CD8-positive, alpha-beta memory T cell (primary cell): ENCODE measurements at regions not wholly inside any gene's neighbourhood (a gene's known extent, or its start where the extent isn't known, plus 50 kb on each side); places are given as distances from the start of the nearest gene placed in this dataset.

Experiments used
- CTCF ChIA-PET: fragments of 350-600 bp; sonication (Branson Sonifier 250); formaldehyde crosslinking; loops from one replicate; lab custom pipeline; 2021; ENCODE audit warnings: antibody characterized with exemption; lab: Charles Lee
- POLR2A ChIA-PET: fragments of 350-600 bp; sonication (Branson Sonifier 250); formaldehyde crosslinking; loops from one replicate; lab custom pipeline; 2021; ENCODE audit warnings: antibody characterized with exemption; lab: Charles Lee
- DNase-seq, 5 donors: peaks; one replicate each; pipeline versions ENCODE4 v3.0.0 to v3.0.0-alpha.2; 2020 to 2022; ENCODE audit warnings: mixed read lengths in 1 of 5
- H3K27ac ChIP-seq: one replicate; pipeline ENCODE4 v1.7.0; 2013; ENCODE audit warnings: low read depth, mild to moderate bottlenecking, low read length, moderate library complexity
- H3K27me3 ChIP-seq: 2 replicates; pipeline ENCODE4 v1.7.0; 2013; ENCODE audit warnings: low read length, mild to moderate bottlenecking; ENCODE audit not compliant: insufficient read depth, poor library complexity, severe bottlenecking
- H3K36me3 ChIP-seq: 2 replicates; pipeline ENCODE4 v1.7.0; 2013; ENCODE audit warnings: mild to moderate bottlenecking, low read length, moderate library complexity; ENCODE audit not compliant: insufficient read depth
- H3K4me1 ChIP-seq: 2 replicates; pipeline ENCODE4 v1.7.0; 2013; ENCODE audit warnings: mild to moderate bottlenecking, low read length, moderate library complexity; ENCODE audit not compliant: insufficient read depth
- H3K4me3 ChIP-seq: 2 replicates; pipeline ENCODE4 v1.7.0; 2013; ENCODE audit warnings: mild to moderate bottlenecking, low read length
- H3K9me3 ChIP-seq: 2 replicates; pipeline ENCODE4 v1.7.0; 2013; ENCODE audit warnings: mild to moderate bottlenecking, low read length
- H3K27ac Mint-ChIP-seq, 8 donors: one replicate each; pipeline ENCODE4 v1.8.0; 2020 to 2021; ENCODE audit warnings: mixed read lengths in 8 of 8, mild to moderate bottlenecking in 6 of 8, inconsistent platforms in 3 of 8, moderate library complexity in 3 of 8
- H3K27me3 Mint-ChIP-seq, 2 donors: one replicate each; pipeline ENCODE4 v1.8.0; 2020 to 2021; ENCODE audit warnings: mixed read lengths in 2 of 2, mild to moderate bottlenecking in 1 of 2, moderate library complexity in 1 of 2
- H3K36me3 Mint-ChIP-seq, 3 donors: one replicate each; pipeline ENCODE4 v1.8.0; 2020 to 2021; ENCODE audit warnings: mixed read lengths in 3 of 3, inconsistent platforms in 1 of 3, mild to moderate bottlenecking in 1 of 3
- H3K4me1 Mint-ChIP-seq, 3 donors: one replicate each; pipeline ENCODE4 v1.8.0; 2020 to 2021; ENCODE audit warnings: mixed read lengths in 3 of 3, inconsistent platforms in 1 of 3, mild to moderate bottlenecking in 1 of 3
- H3K4me3 Mint-ChIP-seq, 7 donors: one replicate each; pipeline ENCODE4 v1.8.0; 2020 to 2021; ENCODE audit warnings: mixed read lengths in 7 of 7, mild to moderate bottlenecking in 6 of 7, moderate library complexity in 4 of 7, inconsistent platforms in 2 of 7
- H3K9me3 Mint-ChIP-seq, 5 donors: one replicate each; pipeline ENCODE4 v1.8.0; 2020 to 2022; ENCODE audit warnings: mixed read lengths in 5 of 5, mild to moderate bottlenecking in 3 of 5, moderate library complexity in 2 of 5, inconsistent platforms in 1 of 5

DNA sequence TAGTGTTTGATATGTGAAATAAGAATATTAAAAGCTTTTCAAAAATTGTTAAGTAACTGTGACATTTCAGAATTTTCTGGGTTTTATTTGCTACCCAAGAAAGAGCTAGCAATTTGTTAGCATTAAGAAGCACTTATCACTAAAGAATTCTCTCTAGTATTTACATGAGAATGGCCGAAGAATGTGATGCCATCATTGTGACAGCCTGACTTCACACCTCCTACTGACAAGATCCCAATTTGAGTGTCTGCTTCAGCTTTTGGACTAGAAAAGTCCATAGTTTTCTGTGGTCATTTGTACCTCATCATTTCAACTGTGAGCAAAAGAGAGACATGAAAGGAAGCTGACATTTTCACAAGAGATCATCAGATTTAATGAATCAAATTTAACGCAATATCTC is 548.1 kb upstream of the AGTR1 start:
- no peaks in the 10 kb centered on the region for H3K9me3 ChIP-seq
- H3K36me3 Mint-ChIP-seq: no peaks in the 10 kb centered on the region
- no peaks in the 10 kb centered on the region for H3K27me3 Mint-ChIP-seq
- ChIA-PET CTCF (no interaction called here), POLR2A (no interaction called here)
- DNase-seq: no peak
- H3K27ac ChIP-seq: no peak overlapping the region
- peaks cover 0 to 3% (median 0%) of the 10 kb centered on the region in 5 donors for H3K9me3 Mint-ChIP-seq
- no peaks in the 10 kb centered on the region for H3K36me3 ChIP-seq
- no peaks in the 10 kb centered on the region for H3K4me1 ChIP-seq
- no peaks in the 10 kb centered on the region for H3K27me3 ChIP-seq
- no peak overlapping the region for H3K27ac Mint-ChIP-seq
- no peak overlapping the region for H3K4me3 Mint-ChIP-seq
- no peaks in the 10 kb centered on the region for H3K4me1 Mint-ChIP-seq
- no peak overlapping the region for H3K4me3 ChIP-seq

DNA sequence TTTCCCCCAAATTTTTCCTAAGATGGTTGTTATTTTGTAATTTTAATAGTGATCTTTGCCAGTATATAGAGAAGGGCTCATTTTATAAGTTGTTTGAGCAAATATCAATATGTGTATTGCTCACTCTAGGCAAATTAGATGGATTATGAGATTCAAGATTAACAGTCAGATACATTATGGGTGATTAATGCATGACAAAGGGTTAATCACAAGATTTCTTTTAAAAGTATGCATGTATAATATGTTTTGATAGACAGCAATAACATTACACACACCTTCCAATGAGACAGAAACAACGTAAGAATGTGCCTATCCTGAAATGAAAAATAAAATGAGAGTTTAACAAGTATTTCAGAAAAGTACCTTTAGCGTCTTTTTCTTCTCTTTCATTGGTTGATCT is 547.6 kb upstream of the AGTR1 start:
- DNase-seq: no peak
- no peak overlapping the region for H3K27ac ChIP-seq
- no peak overlapping the region for H3K4me3 ChIP-seq
- H3K27ac Mint-ChIP-seq: no peak overlapping the region
- H3K4me1 ChIP-seq: no peaks in the 10 kb centered on the region
- H3K9me3 Mint-ChIP-seq: peaks cover 0 to 3% (median 0%) of the 10 kb centered on the region in 5 donors
- POLR2A ChIA-PET: no interaction called here
- CTCF ChIA-PET: no interaction called here
- H3K9me3 ChIP-seq: no peaks in the 10 kb centered on the region
- H3K4me3 Mint-ChIP-seq: no peak overlapping the region
- H3K27me3 Mint-ChIP-seq: no peaks in the 10 kb centered on the region
- no peaks in the 10 kb centered on the region for H3K4me1 Mint-ChIP-seq
- H3K36me3 ChIP-seq: no peaks in the 10 kb centered on the region
- no peaks in the 10 kb centered on the region for H3K27me3 ChIP-seq
- H3K36me3 Mint-ChIP-seq: no peaks in the 10 kb centered on the region

DNA sequence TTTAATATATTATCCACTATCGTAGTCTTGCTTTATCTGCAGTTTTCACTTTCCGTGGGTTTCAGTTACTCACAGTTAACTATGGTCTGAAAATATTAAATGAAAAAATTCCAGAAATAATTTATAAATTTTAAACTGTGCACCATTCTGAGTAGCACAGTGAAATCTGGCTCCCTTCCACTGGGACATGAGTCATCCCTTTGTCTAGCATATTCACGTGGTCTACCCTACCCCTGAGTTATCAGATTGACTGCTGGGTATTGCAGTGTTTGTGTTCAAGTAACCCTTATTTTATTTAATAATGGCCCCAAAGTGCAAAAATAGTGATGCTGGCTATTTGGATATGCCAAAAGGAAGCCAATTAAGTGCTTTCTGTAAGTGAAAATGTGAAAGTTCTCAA is 539.5 kb upstream of the AGTR1 start:
- Mint-ChIP-seq H3K9me3 (peaks cover 0 to 14% (median 5%) of the 10 kb centered on the region in 5 donors), H3K4me1 (no peaks in the 10 kb centered on the region), H3K4me3 (no peak overlapping the region), H3K27me3 (no peaks in the 10 kb centered on the region), H3K36me3 (no peaks in the 10 kb centered on the region), H3K27ac (no peak overlapping the region)
- H3K27ac ChIP-seq: no peak overlapping the region
- ChIA-PET CTCF (interaction anchor here (1.0 kb wide), 1 partner anchor 9 kb away, joined by 3 read pairs; no protein-coding TSS in a partner anchor), POLR2A (no interaction called here)
- H3K4me3 ChIP-seq: no peak overlapping the region
- H3K27me3 ChIP-seq: no peaks in the 10 kb centered on the region
- no peak for DNase-seq
- H3K9me3 ChIP-seq: no peaks in the 10 kb centered on the region
- H3K36me3 ChIP-seq: no peaks in the 10 kb centered on the region
- no peaks in the 10 kb centered on the region for H3K4me1 ChIP-seq

DNA sequence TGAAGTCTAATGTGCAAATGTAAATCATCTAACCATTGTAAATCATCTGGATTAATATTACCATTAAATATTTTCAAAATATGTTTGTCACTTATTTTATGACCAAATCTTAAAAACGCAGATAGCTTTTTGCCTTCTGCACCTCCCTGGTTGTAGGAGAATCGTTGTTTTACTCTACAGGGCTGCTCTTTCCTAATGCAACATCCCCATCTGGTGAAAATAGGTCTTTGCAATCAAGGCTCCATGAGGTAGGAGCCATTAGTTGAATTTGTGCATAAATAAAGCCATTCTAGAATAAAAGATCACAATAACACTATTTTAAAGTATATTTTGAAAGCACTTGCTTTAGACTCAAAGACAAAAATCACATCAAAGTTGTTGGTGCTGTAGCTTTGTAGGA is 535.6 kb upstream of the AGTR1 start:
- ChIA-PET POLR2A (no interaction called here), CTCF (no interaction called here)
- H3K9me3 Mint-ChIP-seq: peaks cover 4 to 28% (median 7%) of the 10 kb centered on the region in 5 donors
- H3K36me3 Mint-ChIP-seq: no peaks in the 10 kb centered on the region
- no peak overlapping the region for H3K27ac Mint-ChIP-seq
- H3K36me3 ChIP-seq: no peaks in the 10 kb centered on the region
- no peak overlapping the region for H3K4me3 Mint-ChIP-seq
- H3K4me1 Mint-ChIP-seq: no peaks in the 10 kb centered on the region
- H3K27ac ChIP-seq: no peak overlapping the region
- H3K9me3 ChIP-seq: no peaks in the 10 kb centered on the region
- H3K4me3 ChIP-seq: no peak overlapping the region
- H3K27me3 Mint-ChIP-seq: no peaks in the 10 kb centered on the region
- no peaks in the 10 kb centered on the region for H3K4me1 ChIP-seq
- no peak for DNase-seq
- no peaks in the 10 kb centered on the region for H3K27me3 ChIP-seq

DNA sequence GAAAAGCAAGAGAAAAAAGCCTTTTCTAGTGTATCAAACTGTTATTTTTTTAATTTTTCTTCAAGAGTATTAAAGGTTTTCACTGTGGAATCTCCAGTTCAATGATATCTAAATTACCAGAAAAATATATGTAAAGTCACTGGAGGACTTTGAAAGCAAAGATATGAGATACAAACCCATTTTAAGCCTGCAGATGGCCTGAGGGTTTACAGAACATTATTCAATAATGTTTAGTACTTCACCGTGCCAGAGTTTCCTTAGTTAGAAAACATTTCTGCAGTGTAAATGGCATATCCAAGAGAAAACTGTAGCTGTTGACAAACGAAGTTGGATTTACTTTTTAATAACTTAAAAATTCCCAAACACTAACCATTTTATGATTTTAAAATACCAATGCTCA is 529.4 kb upstream of the AGTR1 start:
- no peaks in the 10 kb centered on the region for H3K36me3 ChIP-seq
- CTCF ChIA-PET: no interaction called here
- Mint-ChIP-seq H3K27ac (no peak overlapping the region), H3K4me3 (no peak overlapping the region), H3K9me3 (peaks cover 0 to 22% (median 6%) of the 10 kb centered on the region in 5 donors), H3K27me3 (no peaks in the 10 kb centered on the region), H3K4me1 (no peaks in the 10 kb centered on the region), H3K36me3 (no peaks in the 10 kb centered on the region)
- H3K27ac ChIP-seq: no peak overlapping the region
- no peaks in the 10 kb centered on the region for H3K4me1 ChIP-seq
- POLR2A ChIA-PET: no interaction called here
- H3K9me3 ChIP-seq: no peaks in the 10 kb centered on the region
- no peaks in the 10 kb centered on the region for H3K27me3 ChIP-seq
- H3K4me3 ChIP-seq: no peak overlapping the region
- no peak for DNase-seq

DNA sequence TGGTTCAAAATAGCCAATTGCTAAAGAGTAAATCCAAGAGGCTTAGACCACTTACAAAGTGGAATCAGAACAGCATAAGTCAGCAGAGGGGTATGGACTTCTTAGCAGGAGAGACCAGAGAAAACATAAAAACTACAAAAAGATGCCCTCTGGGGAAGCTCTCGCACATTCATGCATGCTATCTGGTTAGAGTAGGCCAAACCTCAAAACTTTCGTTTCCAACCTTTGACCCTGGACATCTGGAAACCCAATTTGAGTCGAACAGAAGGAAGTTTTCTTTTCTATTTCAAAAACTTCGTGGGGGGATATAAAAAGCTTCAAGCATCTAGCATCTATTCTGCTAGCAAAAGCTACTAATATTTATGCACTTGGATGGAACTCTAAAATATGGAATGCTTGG is 523.9 kb upstream of the AGTR1 start:
- no peak overlapping the region for H3K27ac ChIP-seq
- no peaks in the 10 kb centered on the region for H3K27me3 ChIP-seq
- DNase-seq: no peak
- H3K4me3 ChIP-seq: no peak overlapping the region
- no peak overlapping the region for H3K4me3 Mint-ChIP-seq
- no peaks in the 10 kb centered on the region for H3K9me3 ChIP-seq
- ChIA-PET CTCF (no interaction called here), POLR2A (no interaction called here)
- no peaks in the 10 kb centered on the region for H3K4me1 ChIP-seq
- H3K27me3 Mint-ChIP-seq: no peaks in the 10 kb centered on the region
- no peaks in the 10 kb centered on the region for H3K4me1 Mint-ChIP-seq
- H3K36me3 ChIP-seq: no peaks in the 10 kb centered on the region
- H3K9me3 Mint-ChIP-seq: peaks cover 0 to 18% (median 3%) of the 10 kb centered on the region in 5 donors
- no peaks in the 10 kb centered on the region for H3K36me3 Mint-ChIP-seq
- H3K27ac Mint-ChIP-seq: no peak overlapping the region

DNA sequence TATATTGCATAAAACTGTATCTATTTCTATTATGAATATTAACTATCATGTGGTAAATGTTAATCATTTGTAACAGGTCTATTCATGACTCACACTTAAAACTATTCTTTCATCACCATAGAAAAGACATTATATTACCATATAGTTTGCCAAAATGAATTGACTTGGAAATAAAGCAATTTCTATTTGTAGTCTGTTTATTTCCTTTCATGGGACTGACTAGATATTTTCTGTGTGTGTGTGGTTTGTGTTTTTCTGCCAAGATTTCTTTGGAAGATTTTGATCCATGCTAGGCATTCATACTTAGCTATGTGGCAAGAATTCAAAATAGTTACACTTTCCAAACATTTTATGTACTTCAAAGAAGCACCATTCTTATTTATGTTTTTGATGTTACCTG is 522.5 kb upstream of the AGTR1 start:
- H3K9me3 Mint-ChIP-seq: peaks cover 0 to 20% (median 0%) of the 10 kb centered on the region in 5 donors
- POLR2A ChIA-PET: no interaction called here
- CTCF ChIA-PET: no interaction called here

DNA sequence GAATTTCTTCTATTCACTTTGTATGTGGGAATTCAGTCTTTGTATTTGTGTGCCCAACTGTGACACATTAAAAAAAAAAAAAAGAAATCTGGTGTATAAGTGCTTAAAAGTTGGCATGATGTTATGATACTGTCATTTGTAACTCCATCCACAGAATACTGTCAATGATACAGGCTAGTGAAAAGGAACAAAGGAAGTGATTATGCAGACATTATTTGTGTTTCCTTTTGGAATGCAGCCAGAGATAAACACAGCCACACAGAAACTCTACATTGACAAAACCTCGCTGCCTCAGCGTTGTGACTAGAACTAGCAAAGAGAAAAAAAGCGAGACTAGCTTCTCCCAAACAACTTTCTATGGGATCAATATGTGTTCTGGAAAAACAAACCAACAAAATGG is 519.2 kb upstream of the AGTR1 start:
- Histone ChIP-seq H3K27me3 (no peaks in the 10 kb centered on the region), H3K36me3 (no peaks in the 10 kb centered on the region), H3K4me3 (no peak overlapping the region), H3K4me1 (no peaks in the 10 kb centered on the region), H3K27ac (no peak overlapping the region), H3K9me3 (no peaks in the 10 kb centered on the region)
- H3K36me3 Mint-ChIP-seq: no peaks in the 10 kb centered on the region
- H3K9me3 Mint-ChIP-seq: peaks cover 0 to 27% (median 2%) of the 10 kb centered on the region in 5 donors
- no peaks in the 10 kb centered on the region for H3K27me3 Mint-ChIP-seq
- DNase-seq: no peak
- no peaks in the 10 kb centered on the region for H3K4me1 Mint-ChIP-seq
- no peak overlapping the region for H3K4me3 Mint-ChIP-seq
- ChIA-PET CTCF (no interaction called here), POLR2A (no interaction called here)
- no peak overlapping the region for H3K27ac Mint-ChIP-seq

More for the DNA sequence above, 522.5 kb upstream of the AGTR1 start:
- Histone ChIP-seq H3K27me3 (no peaks in the 10 kb centered on the region), H3K4me1 (no peaks in the 10 kb centered on the region), H3K4me3 (no peak overlapping the region), H3K9me3 (no peaks in the 10 kb centered on the region), H3K36me3 (no peaks in the 10 kb centered on the region), H3K27ac (no peak overlapping the region)
- Mint-ChIP-seq H3K27ac (no peak overlapping the region), H3K36me3 (no peaks in the 10 kb centered on the region), H3K4me1 (no peaks in the 10 kb centered on the region), H3K27me3 (no peaks in the 10 kb centered on the region), H3K4me3 (no peak overlapping the region)
- DNase-seq: no peak

DNA sequence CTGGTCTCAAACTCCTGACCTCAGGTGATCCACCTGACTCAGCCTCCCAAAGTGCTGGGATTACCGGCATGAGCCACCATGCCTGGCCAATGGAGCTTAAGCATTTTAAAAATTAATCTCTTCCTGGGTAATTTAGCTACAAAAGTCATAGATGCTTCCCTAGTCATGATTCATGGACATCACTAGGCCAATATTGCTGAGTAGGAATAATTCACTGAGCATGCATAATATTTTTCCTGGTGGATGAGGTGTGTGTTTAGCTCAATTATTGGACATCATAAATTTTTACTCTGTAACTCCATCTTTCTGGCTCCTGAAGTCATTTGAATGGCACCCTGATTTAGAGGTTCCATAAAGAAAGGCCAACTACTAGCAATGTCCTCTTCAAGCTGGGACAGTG is 512.9 kb upstream of the AGTR1 start:
- no peaks in the 10 kb centered on the region for H3K4me1 ChIP-seq
- Mint-ChIP-seq H3K4me1 (no peaks in the 10 kb centered on the region), H3K27ac (no peak overlapping the region), H3K4me3 (no peak overlapping the region), H3K36me3 (no peaks in the 10 kb centered on the region), H3K27me3 (no peaks in the 10 kb centered on the region), H3K9me3 (peaks cover 0 to 18% (median 2%) of the 10 kb centered on the region in 5 donors)
- no peak overlapping the region for H3K4me3 ChIP-seq
- no peak overlapping the region for H3K27ac ChIP-seq
- no peaks in the 10 kb centered on the region for H3K9me3 ChIP-seq
- ChIA-PET POLR2A (no interaction called here), CTCF (no interaction called here)
- no peaks in the 10 kb centered on the region for H3K36me3 ChIP-seq
- no peak for DNase-seq
- H3K27me3 ChIP-seq: no peaks in the 10 kb centered on the region
